Activated T-cell treated with anti-CD3 and anti-CD28 coated beads for 48 hours (primary cell): ENCODE measurements at regions not wholly inside any gene's neighbourhood (a gene's known extent, or its start where the extent isn't known, plus 50 kb on each side); places are given as distances from the start of the nearest gene placed in this dataset.

ENCODE experiments used
- DNase-seq: peaks from one replicate; pipeline ENCODE4 v3.0.0-alpha.2; 2020; ENCODE audit warnings: low read depth

GRCh38 chr20:60579941-60580515, 621.8 kb downstream of the CDH26 start:
- DNase-seq, result no peak

- DNase-seq, result no peak
Observed at GRCh38 chr20:60581606-60582115, 623.4 kb downstream of the CDH26 start.

- no peak for DNase-seq
Observed at GRCh38 chr20:60583741-60584140, 625.5 kb downstream of the CDH26 start.

GRCh38 chr20:60584221-60584620, 626.0 kb downstream of the CDH26 start:
- DNase-seq, result no peak

- no peak for DNase-seq
Observed at GRCh38 chr20:60585651-60586050, 627.4 kb downstream of the CDH26 start.

- no peak for DNase-seq
Observed at GRCh38 chr20:60586269-60587050, 628.2 kb downstream of the CDH26 start.

- no peak for DNase-seq
Observed at GRCh38 chr20:60587986-60588385, 629.8 kb downstream of the CDH26 start.

GRCh38 chr20:60589623-60590022, 631.4 kb downstream of the CDH26 start:
- no peak for DNase-seq

- DNase-seq, result no peak
Observed at GRCh38 chr20:60591172-60591799, 633.1 kb downstream of the CDH26 start.

- no peak for DNase-seq
Observed at GRCh38 chr20:60598528-60598927, 640.3 kb downstream of the CDH26 start.

- DNase-seq, result no peak
Observed at GRCh38 chr20:60599381-60599780, 641.2 kb downstream of the CDH26 start.

GRCh38 chr20:60600036-60600435, 641.8 kb downstream of the CDH26 start:
- DNase-seq, result no peak

- no peak for DNase-seq
Observed at GRCh38 chr20:60624066-60624465, 628.0 kb upstream of the CDH4 start.

- no peak for DNase-seq
Observed at GRCh38 chr20:60627751-60628565, 624.1 kb upstream of the CDH4 start.

- no peak for DNase-seq
Observed at GRCh38 chr20:60628749-60629148, 623.3 kb upstream of the CDH4 start.

- no peak for DNase-seq
Observed at GRCh38 chr20:60629206-60629605, 622.9 kb upstream of the CDH4 start.

- DNase-seq, result no peak
Observed at GRCh38 chr20:60630609-60631008, 621.5 kb upstream of the CDH4 start.

- no peak for DNase-seq
Observed at GRCh38 chr20:60631585-60632287, 620.3 kb upstream of the CDH4 start.

- DNase-seq, result no peak
Observed at GRCh38 chr20:60632391-60633262, 619.4 kb upstream of the CDH4 start.

- DNase-seq, result no peak
Observed at GRCh38 chr20:60634491-60635172, 617.4 kb upstream of the CDH4 start.
